Stimulated activated CD4-positive, alpha-beta T cell treated with anti-CD3 and anti-CD28 coated beads, Interleukin-15, amount 100 ng/mL, for 48 hours (primary cell): ENCODE measurements at regions not wholly inside any gene's neighbourhood (a gene's known extent, or its start where the extent isn't known, plus 50 kb on each side); places are given as distances from the start of the nearest gene placed in this dataset.

Experiments
- DNase-seq, 2 donors: peaks; one replicate each; pipeline ENCODE4 v3.0.0-alpha.2; 2020; ENCODE audit warnings: low read depth in 2 of 2

DNA sequence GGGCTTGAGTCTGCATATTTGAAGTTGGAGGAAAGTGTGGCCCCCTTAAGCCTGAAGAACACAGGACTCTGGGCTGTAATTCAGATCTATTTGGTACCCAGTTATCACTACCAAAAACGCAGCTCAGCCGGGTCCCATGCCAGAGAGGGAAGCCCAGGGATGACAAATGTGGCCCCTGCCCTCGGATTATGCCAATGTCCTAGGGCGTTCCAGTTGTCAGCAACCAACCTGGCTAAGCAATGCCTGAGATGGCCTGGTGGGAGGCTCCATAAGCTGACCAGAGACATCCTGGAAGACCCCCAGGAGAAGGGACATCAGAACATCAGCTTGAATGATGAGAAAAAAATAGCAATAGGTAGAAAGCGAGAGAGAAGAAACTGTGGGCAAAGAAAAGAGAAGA, 79.6 kb upstream of the UQCRFS1 start:
- no peak for DNase-seq

DNA sequence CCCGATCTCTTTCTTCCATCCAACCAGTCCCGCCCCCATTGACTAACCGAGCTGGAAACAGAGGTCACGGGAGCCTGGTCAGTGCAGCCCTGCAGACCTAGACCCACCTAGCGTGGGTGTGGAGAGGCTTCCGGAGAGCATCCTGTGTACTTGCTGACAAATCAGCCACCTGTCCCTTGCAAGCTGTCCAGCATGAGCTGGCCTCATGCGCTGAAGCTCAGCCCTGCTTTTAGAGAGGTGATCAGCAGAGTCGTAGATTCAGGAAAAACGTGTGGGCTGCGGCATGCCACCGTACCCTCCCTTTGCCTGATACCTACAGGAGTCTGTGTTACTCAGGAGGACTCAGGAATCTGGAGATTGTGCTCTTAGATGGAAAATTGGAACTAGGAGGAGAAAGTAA, 80.3 kb upstream of the UQCRFS1 start:
- DNase-seq = no peak

DNA sequence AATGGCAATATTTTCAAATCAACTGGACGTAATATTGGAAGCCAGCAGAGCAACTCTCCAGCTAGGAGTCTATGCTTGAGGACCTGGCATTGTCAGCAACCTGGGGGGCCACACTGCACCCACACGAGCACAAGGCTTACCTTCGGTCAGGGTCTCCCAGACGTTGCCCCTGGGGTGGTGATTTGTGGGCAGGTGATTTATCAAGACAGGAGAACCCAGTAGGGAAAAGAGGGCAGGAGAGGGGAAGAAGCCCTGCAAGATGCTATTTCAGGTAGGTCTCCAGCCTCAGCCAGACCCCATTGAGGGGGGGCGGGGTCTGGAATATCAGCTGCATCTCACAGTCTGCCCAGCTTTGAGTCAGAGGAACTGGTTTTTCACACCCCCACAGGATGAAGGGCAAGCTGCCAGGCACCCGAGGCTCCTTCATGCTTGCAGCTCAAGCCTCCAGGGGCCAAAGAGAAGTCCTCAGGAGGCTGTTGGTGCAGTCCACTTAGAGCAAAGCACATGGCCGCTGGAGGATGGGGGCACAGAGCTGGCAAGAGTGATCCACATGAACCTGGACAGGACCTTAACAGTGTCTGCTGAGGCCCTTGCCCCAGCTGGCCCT, 80.9 kb upstream of the UQCRFS1 start:
- no peak for DNase-seq

DNA sequence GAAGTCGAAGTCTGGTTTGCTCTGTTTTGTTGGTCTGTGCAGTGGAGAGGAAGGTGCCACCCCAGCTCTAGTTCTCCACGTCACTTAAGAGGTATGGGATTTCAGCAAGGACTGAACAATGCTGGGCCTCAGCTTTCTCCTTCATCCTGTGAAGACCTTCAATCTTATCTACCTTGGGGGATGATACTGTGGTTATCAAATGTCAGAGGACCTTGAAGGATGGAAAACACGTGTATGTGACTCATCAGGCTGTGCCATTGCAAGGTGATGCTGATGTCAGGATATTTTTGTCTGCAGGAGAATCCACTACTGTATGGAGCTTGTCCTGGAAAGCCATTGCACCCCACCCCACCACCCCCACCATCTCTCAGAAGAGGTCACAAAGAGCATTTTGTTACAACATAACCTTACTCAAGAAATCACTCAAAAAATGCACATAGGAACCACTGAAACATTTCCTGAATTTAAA, 81.4 kb upstream of the UQCRFS1 start:
- DNase-seq = no peak

DNA sequence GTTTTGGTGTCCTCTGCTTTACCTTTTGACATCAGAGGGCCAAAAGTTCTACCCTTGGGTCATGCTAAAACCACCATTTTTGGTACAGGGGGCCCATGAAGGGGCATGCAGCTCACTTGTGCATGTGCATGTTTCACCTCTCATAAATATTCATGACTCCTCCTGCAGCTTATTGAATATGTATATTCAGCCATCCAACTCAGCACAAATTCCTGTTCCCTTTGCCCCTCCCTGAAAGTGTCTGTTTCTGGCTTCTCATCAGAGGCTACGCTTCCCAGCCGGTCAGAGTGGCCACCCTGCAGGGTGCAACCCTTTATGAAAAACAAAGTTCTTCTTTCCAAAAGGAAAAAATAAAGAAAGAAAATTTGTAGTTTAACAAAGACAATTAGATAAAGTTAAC, 82.3 kb upstream of the UQCRFS1 start:
- no peak for DNase-seq

DNA sequence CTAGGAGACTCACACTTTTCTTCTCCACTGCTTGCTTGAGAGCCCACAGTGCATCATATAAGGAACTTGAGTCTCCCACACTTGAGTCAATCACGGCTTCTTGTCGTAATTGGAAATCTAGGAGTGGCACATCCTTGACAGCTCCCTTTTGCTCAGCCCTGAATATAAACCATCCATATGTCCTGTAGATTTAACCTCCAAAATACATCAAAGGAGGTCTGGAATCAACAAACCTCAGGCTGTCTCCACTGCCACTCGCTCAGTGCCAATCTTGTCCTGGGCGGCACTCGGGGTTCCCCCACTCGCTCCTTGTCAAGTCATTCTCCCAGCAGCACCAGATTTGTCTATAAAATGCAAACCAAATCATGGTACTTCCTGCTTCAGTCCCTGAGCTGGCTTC, 84.4 kb upstream of the UQCRFS1 start:
- DNase-seq = no peak

DNA sequence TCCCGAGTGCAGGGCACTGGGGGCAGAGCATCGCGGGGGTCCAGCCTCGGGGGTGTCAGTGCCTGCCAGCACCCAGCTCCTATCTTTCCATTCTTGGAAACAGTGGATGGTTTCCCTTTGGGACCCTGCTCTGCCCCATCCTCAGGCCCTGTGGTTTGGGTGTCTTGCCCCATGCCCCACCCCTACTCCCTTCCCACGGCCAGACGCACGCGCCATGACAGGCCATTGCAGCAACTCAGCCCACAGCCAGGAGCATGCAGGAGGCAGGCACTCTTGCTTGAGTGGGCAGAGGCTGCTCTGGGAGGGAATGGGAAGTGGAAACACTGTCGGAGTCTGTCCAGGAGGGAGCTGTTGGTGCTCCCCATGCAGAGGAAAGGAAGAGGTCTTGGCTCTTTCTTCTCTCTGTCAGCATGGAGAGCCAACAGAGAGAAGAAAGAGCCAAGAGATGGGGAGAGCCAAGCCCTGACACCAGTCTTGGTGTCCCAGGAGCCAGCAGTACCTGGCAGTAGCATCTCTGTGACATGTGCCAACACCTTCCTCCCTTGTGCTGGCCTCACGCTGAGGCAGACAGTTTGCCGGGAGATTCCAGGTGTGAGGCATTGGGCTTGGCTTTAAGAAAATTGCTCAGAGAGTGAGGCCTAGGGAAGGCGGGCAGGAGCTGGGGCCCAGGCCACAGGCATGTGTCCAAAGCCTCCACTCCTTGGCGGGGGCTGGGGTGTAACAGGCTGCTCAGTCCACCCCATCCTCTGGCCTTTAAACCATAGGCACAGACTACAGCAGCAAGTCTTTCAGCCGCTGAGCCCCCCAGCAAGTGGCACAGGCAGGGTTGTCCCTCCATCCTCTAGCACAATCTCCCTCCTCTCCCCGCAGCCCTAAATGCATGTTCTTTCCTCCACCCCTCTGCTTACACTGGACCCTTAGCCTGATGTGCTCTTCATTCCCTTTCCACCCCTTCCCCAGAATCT, 86.7 kb upstream of the UQCRFS1 start:
- DNase-seq = no peak

DNA sequence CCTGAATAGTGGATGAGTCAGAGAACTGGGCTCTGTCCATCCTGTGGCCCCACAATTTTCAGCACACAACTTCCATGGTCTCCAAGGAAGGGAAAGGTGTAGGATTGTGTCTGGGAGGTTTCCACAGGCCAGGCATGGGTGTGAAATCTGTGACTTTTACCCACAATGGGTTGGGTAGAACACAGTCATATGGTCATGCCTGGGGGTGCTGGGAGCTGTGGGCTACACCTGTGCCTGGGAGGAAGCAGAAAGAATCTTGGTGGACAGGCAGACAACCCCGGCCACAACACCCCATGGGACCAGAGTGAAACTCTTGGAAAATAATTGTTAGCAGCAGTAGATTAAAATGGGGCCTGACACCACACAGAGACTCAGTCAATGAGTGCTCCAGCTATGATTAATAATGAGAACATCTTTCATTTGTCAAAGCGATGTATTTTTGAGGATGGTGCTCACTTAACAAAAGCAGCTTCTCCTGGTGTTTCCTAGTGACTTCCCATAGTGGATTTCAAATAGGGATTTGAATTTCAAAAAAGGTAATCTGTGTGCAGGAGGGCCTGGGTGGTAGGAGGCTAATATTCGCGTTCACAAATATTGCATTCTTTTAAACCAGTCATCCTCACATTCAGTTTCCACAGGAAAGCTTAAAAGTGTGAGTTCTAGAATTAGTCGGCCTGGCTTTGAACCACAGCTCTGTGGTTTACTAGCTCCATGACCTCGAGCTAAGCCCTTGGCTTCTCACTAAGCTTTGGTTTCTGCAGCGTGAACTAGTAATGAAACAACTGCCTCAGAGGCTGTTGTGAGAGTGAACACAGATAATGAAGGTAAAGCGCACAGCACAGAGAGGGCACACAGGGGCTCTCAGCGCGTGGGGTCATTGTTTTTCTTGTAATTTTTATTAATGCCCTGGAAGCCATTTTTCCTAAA, 89.3 kb upstream of the UQCRFS1 start:
- DNase-seq = no peak

DNA sequence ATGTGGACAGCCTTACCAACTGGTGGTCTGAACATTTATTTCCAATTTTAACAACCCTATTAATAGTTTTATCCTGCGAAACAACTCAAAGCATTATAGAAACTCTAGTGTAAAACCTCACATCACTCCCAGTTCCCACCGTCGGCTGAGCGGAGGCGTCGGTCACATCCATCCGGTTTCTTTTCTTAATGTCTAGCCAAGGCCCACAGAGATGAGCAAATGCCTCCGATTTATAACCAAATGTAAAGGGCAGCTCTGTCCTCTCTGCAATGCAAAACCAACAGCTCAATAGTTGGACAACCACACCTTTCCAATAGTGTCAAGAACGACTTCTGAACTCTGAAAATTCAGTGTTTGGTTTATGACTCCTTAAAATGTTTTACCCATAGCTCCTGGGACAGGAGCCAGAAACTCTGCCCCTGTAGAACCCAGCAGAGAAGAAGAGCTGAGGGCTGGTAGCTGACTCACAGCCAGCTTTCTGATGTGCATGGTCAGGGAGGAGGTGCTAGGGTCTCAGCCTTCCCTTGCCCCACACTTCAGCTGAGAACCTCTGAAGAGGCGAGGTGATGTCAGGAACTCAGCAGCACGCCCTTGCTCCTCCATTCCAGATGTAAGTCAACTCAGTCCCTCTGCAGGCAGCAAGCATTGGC, 90.2 kb upstream of the UQCRFS1 start:
- DNase-seq = no peak

DNA sequence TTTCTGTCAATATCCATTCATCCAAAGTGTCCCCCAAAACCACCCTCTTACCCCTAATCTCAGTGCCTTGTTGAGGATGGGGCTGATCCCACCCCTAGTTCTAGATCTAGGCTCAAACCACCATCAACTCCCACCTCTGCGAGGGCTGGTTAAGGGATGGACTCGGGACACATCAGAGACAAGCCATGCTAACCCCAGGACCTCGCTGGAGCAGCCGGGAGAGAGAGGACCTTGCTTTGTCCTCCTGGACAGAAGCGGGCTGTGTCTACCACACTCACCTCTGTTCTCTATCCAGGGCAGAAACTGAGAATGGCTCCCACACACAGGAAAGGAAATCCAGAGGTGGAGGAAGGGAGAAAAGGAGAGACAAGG, 90.8 kb upstream of the UQCRFS1 start:
- DNase-seq = no peak

DNA sequence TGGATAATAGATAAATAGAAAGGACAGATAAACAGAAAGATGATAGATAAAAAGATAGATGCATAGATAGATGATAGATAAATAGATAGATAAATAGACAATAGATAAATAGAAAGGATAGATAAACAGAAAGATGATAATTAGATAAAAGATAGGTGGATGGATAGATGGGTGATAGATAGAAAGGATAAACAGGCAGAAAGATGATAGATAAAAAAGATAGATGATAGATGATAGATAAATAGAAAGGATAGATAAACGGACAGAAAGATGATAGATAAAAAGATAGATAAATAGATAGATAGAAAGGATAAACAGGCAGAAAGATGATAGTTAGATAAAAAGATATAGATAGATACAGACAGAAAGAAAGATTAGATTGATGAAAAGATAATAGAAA, 92.3 kb upstream of the UQCRFS1 start:
- no peak for DNase-seq

DNA sequence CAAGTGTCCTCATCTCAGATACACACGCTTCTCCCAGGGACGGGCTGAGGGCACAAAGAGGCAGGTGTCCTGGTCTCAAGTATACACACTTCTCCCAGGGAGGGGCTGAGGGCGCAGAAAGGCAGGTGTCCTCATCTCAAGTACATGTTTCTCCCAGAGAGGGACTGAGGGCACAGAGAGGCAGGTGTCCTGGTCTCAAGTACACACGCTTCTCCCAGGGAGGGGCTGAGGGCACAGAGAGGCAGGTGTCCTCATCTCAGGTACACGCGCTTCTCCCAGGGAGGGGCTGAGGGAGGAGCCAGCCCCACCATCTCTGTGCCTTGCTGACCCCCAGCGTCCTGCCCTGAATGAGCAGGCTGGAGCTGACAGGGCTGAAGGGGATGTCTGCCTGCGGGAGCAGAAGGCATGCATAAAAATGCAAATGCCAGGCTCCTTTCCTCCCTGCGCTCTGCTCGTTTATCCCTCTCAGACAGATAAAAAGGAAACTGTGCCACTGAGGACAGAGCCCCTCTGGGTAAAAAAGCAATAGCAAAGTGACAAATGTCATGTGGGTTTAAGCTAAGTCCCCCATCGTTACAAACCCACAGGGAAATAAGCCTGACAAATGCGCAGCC, 96.1 kb upstream of the UQCRFS1 start:
- no peak for DNase-seq

DNA sequence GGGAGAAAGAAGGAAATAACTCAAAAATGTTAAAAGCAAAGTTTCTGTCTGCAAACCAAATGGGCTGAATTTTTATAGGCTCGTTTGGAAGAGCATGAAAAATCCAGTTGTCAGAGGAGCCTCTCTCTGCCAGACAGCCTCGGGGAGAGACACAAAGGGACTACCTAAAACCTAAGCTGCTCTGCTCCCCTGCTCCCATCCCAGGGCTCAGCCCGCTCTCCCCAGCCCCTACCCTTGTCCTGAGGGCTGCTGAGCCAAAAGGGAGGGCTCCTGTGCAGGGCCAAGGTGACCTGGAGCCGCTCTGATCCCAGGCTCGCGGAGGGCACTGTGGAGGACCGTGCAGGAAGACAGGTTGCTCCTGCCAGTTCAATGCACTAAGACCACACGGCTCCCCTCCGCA, 96.7 kb upstream of the UQCRFS1 start:
- DNase-seq = no peak

DNA sequence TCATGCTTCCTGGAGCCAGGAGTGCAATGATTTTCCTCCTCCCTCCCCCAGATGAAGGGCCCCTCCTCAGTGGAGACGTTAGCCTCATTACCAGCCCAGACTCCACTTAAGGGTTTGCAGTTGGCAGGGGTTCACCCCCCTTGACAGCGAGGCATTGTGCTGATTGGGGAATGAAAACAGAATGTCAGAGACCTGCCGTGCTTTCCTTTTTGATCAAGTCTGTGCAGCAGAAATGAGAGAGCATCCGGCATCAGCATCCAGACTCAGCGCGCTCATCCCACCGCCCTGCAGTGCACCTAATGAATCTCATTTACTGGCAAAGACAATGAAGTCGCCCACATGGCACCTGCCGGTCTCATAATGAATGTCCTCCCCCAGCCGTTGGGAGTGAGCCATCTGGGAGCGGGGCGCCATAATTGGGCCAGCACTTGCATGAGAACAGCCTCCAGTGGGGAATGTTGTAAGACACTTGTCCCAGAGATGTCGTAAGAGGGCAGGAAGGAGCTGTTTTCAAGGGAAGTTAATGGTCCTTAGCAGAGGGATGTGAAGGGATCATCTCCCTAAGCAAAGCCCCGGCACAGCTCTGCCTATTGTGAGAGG, 98.3 kb upstream of the UQCRFS1 start:
- DNase-seq = no peak

DNA sequence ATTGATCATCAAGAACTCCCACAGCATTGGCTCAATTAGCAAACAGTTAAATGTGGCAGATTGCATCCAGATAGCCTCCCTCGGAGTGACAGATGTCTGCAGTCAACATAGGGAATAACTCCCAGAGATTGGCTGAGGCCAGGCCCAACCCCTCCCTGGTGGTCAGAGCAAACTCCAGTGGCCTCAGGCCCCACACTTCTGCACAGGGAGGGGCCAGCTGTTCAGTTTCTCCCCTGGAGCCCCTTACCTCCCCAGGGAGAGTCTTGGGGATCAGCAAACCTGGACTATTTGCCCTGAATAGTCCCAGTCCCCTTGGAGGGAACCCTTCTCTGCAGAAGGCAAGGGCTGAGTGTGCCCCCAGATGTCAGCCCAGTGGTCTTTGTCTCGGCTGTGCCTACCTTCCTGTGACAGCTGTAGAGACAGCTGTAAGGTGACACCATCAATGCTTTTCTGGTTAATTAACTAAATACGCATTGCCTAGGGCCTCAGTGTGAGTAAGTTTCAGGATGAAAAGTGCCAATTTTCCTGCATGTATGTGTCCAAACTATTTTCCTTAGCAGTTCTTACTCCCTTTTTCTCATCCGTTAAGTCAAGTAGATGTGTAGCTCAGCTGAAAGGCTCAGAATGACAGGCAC, 102.7 kb upstream of the UQCRFS1 start:
- DNase-seq = no peak

DNA sequence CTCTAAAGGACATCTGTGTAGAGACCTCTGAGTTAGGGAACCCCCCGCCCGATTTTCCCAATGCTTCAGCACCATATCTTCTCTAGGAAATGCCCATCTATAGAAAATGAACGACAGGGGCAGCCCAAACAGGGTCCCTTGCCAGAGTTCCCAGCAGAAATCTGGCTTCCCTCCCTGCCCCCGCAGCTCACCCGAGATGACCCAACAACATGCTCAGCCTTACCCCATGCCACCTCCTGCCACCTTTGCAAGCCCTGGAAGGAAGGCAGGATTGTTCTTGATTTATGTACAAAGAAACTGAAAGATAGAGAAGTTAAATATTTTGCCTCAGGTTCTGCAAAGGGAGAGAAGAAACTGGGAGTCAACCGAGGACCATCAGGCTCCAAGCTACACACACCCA, 105.6 kb upstream of the UQCRFS1 start:
- no peak for DNase-seq

DNA sequence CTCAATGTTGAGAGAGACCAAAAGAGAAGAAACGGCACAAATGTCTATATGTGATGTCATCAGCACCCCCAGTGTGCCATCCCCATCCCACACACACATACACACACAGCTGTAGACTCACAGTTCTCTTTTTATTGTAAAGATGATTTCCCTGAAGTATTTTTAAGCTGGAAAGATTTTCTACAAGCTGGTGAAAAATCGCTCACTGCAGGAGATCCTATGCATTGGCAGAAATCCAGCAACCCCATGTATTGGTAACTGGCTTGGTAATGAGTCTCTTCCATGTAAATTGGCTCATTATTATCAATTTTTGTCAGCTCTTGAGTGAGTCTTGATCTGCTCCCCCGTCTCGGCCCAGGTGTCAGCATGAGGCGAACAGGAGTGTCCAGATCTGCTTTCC, 107.1 kb upstream of the UQCRFS1 start:
- DNase-seq = no peak

DNA sequence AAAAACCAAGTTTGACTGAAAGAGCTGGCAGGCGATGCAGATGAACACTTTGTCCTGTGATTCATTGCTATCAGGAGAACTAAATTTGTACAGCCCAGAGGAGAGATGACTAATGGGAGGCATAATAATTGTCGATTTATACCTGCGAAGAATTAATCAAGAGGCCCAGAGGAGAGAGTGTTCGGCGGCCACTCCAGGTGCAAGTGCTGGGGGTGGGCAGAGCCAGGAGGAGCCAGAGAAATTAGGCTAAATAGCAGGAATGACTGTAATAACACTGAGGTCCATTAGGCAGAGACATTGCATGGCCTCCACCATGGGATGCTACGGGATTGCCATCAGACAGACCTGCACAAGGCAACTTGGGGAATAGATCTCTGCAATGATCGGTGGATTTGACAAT, 107.7 kb upstream of the UQCRFS1 start:
- DNase-seq = no peak

DNA sequence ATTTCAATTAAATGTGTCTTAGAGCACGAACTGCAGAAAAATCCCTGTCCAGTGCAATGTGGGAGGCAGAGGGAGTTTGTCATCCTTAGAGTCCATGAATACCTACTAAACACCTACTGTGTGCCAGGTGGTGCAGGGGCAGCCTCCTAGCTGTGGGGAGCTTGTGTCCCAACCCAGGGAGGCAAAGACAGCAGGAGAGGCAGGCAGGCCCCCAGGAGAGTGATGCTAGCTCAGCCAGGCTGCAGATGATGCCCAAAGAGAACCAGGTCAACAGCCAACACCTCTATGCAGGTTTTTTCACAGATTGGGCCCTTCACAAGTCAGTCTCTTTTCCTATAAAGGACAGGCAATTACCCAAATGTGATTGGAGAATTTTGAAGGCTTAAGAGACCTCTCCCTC, 108.2 kb upstream of the UQCRFS1 start:
- DNase-seq = no peak

DNA sequence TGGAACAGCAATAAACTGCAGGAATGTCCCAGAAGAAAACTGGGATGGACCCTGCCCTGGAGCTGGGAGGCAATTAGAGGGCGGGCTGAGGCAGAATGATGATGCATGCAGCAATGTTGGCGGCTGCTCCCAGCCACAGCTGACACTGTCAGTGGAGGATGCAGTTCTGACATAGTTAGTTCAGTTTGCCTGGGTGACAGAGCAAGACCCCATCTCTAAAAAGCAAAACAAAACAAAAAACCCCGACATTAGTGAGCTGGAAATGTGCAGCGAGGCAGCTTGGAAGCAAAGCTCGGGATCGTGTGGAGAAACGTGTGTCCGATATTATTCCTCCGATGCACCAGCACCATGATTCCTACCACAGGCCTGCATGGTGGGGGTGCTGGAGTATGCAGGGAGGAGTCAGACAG, 110.1 kb upstream of the UQCRFS1 start:
- no peak for DNase-seq
